ENCODE measurements at regions not wholly inside any gene's neighbourhood (a gene's known extent, or its start where the extent isn't known, plus 50 kb on each side); places are given as distances from the start of the nearest gene placed in this dataset.

- DNase-seq (ENCODE audit: low read depth, low spot score), result no peak
Observed at GRCh38 chr10:36057731-36058130, 415.6 kb upstream of the FZD8 start.

DNA sequence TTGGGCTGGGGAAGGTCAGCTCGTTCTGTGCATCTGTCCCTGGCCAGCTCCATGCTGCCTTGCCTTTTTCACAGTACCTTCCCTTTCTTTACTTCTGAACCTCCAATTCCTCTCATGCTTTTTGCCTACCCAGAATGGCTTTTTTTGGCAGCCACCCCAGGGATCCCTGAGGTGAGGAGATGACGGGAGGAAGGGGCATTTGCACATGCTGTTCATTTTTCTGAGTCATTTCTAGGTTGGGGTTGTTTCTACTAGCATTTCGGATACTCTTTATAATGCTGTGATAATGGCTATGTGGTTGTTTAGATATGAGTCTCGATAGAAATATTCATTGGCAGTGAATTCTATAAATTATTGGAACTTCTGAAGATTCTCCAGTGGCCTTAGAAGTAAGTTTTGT is 415.1 kb upstream of the FZD8 start:
- DNase-seq (ENCODE audit: low read depth, low spot score), result no peak

GRCh38 chr10:36053775-36054174 is 411.7 kb upstream of the FZD8 start:
- DNase-seq (ENCODE audit: low read depth, low spot score), result no peak

DNA sequence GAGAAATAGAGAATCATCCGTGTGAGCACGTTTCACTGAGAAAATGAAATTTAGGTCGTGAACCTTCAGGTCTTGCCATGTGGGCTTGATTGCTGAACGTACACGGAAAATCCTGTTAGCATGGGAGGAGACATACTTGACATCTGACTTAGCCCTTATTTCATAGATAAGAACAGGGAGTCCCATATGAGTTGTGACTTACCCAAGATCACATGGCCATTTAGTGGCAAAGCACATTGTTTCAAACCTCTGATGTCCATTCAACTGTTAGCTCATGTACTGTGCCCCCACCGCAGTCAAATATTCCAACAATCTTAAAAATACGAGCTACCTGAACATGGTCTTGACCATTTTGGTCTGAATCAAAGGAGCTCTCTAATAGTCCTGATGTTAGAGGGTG is 411.2 kb upstream of the FZD8 start:
- DNase-seq (ENCODE audit: low read depth, low spot score), result no peak

GRCh38 chr10:36051500-36051991 is 409.4 kb upstream of the FZD8 start:
- DNase-seq (ENCODE audit: low read depth, low spot score), result no peak

DNA sequence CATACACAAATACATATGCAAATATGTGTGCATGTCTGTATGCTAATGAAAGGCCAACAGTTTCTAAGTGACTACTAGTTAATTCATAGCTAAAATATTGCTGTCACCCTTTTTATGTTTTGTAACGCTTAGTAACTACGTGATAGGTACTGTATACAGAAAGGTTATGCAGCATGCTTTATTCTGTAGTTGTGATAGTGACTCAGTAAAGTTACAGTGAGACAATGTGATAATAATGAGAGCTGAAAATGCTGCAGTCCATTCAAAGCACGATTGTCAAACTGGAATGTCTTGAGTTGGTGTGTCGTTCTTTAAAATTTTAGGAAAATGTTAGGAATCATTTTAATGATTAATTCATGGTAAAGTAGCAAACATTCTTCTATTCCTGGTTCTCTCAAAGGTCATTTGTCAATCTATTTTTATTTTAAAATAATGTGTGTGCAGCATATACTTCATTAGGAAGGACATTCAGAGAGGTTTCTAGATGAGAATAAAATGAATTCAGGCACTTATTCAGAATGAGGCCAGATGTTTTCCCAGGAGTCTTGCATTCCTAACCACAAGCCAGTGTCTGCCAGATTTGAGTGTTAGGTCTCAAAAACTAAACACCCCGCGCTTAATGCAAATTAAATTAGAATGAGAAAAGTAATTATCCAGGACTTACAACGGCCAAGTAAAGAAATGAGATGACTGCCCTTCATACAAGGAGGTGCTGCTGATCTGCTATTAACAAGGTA is 408.8 kb upstream of the FZD8 start:
- DNase-seq (ENCODE audit: low read depth, low spot score), result no peak

DNA sequence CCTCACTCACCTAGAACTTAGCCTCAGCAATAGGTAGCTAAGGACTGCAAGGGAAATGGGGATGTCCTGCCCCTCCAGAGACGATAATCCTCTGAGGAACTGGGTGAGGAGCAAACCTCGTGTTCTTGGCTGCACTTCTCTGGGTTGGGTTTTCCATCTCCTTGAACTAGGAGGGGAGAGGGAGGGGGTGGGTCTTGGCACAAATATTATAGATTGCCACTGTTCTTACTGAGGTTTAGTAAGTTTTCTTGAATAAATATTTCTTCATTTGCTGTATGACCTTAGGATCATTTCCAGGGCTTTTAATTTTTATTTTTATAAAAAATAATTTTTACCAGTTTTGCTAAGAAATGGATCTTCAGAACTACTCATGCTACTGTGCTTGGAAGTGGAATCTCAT is 406.7 kb upstream of the FZD8 start:
- no peak for DNase-seq (ENCODE audit: low read depth, low spot score)

DNA sequence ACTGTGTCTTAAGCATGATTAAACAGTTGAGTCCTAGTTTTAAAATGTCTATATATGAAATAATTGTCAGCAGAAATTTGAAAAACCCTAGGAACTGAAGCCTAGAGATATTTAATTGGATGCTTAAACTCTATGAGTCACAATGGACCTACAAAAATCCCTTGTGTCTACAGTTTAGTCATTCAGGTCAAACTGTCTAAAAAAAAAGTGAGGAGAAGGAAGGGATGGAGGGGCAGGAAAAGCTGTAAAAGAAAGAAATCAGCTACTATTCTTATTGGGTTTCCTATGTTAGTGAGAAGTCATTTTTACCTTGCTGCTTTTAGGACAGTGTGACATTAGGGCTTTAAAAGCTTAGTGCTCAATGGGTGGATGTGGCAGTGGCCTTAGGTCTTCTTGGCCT is 406.1 kb upstream of the FZD8 start:
- DNase-seq (ENCODE audit: low read depth, low spot score), result no peak

GRCh38 chr10:36042135-36042534 is 400.0 kb upstream of the FZD8 start:
- DNase-seq (ENCODE audit: low read depth, low spot score), result no peak

DNA sequence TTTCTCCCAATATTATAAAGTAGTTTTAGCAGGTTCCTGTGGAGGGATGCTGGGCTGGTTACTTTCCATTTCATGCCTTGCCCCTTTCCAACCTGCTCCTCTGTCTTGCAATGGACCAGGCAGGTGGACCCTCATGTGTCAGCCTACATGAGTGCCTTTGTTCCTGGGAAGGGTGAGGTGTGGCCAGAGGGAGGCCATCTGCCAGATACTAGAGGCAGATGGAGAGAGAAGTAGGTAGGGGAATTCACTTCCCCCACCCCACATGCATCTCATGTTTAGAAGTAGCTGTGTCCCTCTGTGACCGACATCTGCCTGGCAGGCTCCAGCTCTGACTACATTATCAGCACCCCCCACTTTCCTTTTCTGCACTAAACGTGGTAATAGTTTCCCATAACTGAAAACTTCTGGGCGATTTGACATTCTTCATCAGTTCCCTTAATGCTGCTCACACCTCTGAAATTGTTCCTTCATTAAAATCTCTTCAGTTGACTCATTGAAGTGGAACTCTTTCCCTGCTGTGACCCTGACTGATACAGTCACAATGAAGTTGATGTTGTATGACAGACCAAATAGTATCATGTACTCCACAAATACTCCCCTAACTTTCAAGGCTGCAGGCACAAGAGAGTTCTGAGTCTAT is 396.3 kb upstream of the FZD8 start:
- no peak for DNase-seq (ENCODE audit: low read depth, low spot score)

- no peak for DNase-seq (ENCODE audit: low read depth, low spot score)
Observed at GRCh38 chr10:36036137-36036536, 394.0 kb upstream of the FZD8 start.

DNA sequence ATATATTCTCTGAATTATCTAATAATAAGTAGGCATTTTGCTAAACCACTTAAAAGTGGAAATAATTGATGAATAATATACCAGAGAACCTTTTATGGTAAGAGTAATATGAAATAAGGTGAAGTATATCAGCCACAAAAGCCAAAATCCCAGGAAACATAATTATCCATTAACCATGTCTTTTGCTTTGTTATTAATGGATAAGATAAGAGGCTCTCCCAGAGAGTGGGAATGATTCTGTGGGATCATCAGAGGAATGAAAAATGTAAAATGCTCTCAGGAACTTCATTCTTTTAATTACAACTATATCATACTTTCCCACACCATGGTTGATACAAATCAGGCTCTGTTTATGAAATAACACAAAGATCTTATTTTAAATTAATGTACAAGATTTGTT is 391.7 kb upstream of the FZD8 start:
- DNase-seq (ENCODE audit: low read depth, low spot score), result no peak

DNA sequence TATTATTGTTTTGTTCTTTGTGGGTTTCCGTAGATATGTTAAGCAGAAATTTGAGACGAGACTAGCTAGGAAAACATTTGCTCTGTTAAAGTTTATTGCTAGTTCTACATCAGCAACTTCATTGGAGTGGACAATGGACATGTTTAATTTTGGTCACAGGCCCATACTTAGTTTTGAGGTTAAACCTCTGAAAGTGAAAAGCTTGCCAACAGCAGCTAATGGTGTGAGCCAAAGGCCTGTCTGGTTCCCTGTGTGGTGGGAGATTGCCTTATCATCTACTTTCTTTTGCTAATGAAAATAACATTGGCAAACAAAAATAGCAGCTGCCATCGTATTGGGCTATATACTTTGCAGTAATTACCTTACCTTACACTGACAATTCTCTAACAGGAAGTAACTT is 388.4 kb upstream of the FZD8 start:
- DNase-seq (ENCODE audit: low read depth, low spot score), result no peak

DNA sequence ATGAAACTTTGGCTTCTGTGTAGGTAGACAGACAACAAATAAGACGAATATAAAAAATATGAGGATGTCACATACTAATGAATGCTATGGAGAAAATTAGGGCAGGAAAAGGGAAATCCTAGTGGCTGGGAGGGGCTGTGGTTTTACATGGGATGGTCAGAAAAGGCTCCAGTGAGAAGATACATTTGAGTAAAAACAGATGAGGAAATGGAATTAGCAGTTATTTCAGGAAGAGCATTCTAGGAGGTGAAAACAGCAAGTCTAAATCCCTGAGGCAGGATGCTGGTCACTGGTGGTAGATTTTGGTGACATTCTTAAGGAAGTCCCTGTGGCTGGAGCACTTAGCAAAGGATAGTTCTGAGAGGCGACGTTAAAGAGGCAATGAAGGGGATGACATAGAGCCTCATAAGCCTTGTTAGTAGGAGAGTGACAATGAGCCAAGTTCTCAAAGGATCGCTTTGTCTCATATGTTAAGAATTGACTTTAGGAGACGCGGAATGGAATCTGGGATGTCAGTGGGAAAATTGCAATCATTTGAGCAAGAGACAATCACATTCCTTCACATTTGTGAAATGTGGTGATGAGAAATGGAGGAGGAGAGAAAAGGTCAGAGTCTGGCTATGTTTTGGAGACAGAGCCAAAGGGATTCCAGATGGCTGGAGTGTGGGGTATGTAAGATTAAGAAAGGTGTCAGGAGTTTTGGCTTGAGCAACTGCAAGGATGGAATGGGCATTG is 384.7 kb upstream of the FZD8 start:
- DNase-seq (ENCODE audit: low read depth, low spot score), result no peak

DNA sequence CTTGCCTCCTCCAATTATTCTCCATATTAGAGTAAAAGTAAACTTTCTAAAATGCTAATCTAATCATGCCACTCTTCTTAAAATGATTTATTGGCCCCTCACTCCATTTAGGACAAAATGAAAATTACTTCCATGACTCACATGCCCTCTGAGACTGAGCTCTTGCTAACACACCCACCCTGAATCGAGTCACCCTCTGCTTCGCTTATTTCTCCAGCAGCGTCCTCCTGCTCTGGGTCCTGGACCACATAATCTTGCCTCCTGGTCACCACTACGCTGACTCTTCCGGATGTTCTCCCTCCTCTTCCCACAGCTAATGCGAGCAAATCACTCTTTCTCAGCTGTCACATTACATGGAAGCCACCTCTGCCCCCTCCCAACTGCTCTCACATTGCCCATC is 384.0 kb upstream of the FZD8 start:
- no peak for DNase-seq (ENCODE audit: low read depth, low spot score)

GRCh38 chr10:36023939-36024338 is 381.8 kb upstream of the FZD8 start:
- no peak for DNase-seq (ENCODE audit: low read depth, low spot score)

DNA sequence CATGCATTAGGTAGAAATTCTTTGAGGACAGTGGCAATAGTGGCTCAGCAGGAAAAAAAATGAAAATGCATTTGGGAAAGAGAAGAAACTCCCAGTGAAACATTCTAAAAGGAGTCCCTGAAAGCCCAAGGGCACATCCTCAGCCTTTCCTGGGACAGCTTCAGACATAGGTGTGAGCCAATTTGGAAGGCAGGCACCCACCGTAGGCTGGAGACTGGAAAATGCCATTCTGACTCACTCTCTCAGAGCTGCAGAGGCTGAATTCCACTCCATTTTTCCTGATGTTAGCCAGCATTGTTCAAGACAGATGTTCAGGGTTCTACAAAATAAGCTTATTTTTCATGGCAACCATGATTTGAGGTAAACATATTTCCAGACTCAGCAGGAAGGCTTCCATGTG is 379.0 kb upstream of the FZD8 start:
- no peak for DNase-seq (ENCODE audit: low read depth, low spot score)

DNA sequence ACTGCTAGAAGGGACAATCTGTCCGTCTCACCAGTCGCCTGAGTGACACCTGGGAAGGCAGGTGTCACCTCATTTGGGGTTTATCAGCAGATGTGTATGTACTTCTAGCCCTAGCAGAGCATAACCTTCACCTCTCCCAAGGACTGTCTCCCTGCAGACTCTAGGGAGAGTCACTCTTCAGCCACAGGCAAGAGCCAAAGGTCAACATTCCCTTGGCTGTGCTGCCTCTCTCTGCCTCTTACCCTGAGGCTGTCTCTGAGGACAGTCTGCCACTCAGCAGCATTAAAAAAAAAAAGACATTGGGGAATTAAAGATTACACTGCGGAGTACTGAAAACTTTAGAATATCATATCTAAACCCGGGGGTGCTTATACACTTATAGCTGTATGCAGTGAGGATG is 377.7 kb upstream of the FZD8 start:
- DNase-seq (ENCODE audit: low read depth, low spot score), result no peak

DNA sequence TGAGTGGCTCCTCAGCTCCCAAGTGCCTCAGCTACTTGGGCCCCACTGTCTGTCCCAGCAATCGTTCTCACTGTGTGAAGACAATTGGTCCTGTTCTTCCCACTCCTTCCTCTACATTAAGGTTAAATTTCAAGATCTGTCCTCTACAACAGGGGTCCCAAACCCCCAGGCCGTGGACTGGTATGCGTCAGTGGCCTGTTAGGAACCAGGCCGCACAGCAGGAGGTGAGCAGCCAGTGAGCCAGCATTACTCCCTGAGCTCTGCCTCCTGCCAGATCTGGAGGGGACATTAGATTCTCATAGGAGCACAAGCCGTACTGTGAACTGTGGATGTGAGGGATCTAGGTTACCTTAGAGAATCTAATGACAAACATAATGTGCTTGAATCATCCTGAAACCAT is 376.9 kb upstream of the FZD8 start:
- DNase-seq (ENCODE audit: low read depth, low spot score), result no peak

DNA sequence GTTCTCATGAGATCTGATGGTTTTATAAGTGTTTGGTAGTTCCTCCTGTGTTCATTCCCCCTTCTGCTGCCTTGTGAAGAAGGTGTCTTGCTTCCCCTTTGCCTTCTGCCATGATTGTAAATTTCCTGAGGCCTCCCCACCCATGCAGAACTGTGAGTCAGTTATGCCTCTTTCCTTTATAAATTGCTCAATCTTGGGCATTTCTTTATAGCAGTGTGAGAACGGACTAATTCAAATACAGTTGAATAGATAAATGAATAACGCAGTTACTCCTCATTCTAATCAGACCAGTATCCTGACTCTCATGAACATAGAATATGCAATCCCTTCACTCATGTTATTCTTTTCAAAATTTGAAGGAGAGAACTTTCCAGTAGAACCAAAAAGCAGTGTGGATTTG is 375.0 kb upstream of the FZD8 start:
- DNase-seq (ENCODE audit: low read depth, low spot score), result no peak

GRCh38 chr10:36007369-36007768 is 365.3 kb upstream of the FZD8 start:
- DNase-seq (ENCODE audit: low read depth, low spot score), result no peak

DNA sequence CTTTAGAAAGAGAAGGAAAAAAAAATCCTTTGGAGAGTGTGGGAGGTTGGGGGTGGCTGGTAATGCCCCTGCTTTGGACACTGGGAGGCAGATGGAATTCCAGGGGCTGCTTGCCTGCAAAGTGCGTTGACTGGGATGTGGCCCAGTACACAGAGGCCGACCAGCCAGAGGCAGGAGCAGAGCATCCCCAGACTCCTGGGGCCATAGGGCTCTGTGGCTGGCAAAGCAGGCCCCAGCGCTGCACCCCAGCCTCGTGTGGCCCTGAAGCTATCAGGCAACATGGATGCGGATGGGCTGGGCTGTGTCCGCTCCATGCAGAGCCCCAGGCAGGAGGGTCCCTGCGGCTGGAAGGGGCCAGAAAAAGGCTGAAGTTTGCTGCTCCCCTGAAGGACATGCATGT is 361.6 kb upstream of the FZD8 start:
- no peak for DNase-seq (ENCODE audit: low read depth, low spot score)

Measured in iPS DF 19.7 (cell line).